ENCODE measurements at regions not wholly inside any gene's neighbourhood (a gene's known extent, or its start where the extent isn't known, plus 50 kb on each side); places are given as distances from the start of the nearest gene placed in this dataset.

GRCh38 chr10:57014758-57015157 is 653.7 kb upstream of the ZWINT start:
- no peak for TF ChIP-seq POLR2AphosphoS5 (IDR thresholded peaks at IDR 0.05; ENCODE audit: low read depth, low read length)
- TF ChIP-seq TAF1 (IDR thresholded peaks at IDR 0.05; ENCODE audit: borderline replicate concordance, insufficient read depth, low read length): no peak
- no peak for TF ChIP-seq REST (IDR thresholded peaks at IDR 0.05; ENCODE audit: insufficient read depth in 1 of 2, low read depth in 2 of 2, low read length in 2 of 2)
- no peak for TF ChIP-seq FOXP2 (optimal IDR thresholded peaks at IDR 0.05; ENCODE audit: borderline replicate concordance, extremely low read depth, extremely low read length, insufficient read depth)
- no peak for TF ChIP-seq SIN3A (IDR thresholded peaks at IDR 0.05; ENCODE audit: borderline replicate concordance, insufficient read depth, low read length)

Measured in PFSK-1 (cell line).